NOMO-1 (cell line): ENCODE measurements at regions not wholly inside any gene's neighbourhood (a gene's known extent, or its start where the extent isn't known, plus 50 kb on each side); places are given as distances from the start of the nearest gene placed in this dataset.
A peak's percentile ranks its signal among the peaks of the same experiment; 100 is the strongest.
"Not testable (repeated sequence)": the region's sequence is repeated elsewhere in the genome, so short reads cannot be mapped to it uniquely, and the experiment has no call there.

Experiments used
- DNase-seq, 2 experiments: peaks; one replicate each; lab custom pipeline; 2025; ENCODE audit not compliant: unreplicated experiment in 2 of 2; lab: John Stamatoyannopoulos, UW

DNA sequence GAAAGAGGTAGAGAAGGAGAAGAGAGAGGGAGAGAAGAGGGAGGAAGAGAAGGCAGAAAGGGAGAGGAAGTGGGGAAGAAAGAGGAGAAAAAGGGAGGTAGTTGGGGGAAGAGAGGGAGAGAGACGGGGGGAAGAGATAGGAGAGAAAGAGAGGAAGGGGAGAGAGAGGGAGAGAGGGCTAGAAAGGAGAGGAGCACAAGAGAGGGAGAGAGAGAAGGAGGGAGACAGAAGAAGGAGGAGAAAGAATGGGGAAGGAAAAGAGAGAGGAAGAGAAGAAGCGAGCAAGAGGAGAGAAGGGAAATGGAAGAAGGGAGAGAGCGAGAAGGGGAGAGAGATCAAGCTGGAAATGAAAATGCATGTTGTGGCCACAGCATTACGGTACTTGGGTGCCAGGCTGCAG is 1368.4 kb upstream of the TMEM132C start:
- DNase-seq, result no peak

DNA sequence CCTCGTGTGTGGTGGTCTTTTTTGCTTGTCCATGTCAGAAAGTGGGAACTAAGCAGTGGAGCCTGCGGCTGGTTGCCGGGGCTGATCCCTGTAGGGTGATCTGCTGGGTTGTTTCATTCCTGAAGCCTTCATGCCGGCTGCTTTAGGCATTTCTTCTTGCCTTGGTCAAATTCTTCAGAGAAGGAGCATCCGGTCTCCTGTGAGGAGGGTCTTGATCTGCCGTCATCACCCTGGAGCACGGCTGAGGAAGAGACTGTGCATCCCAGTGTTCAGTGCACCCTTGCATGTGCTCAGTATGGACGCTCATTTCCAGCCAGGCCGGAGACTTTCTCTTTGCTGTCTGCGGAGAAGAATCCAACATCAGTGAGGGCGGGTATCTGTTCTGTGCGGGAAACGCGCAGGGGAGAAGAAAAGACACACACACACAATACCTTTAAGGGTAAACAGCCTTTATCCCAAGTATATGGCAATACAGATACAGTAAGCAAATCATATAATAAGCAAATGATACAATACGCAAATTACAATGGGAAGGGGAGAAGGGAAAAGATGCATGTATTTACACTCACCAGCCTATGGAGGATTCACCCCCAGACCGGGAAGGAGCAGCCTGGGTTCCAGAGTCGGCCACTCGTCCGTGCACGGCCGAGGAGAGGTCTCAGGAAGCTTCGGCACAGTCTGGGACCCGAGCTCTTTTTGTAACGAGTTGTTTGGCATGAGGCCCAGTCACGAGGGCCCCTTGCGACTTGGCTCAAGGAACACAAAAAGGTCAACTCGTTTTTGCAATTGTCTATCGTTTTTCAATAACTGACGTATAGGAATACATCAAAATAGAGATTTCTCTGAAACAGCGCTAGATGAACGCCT is 1366.8 kb upstream of the TMEM132C start:
- DNase-seq, result no peak

DNA sequence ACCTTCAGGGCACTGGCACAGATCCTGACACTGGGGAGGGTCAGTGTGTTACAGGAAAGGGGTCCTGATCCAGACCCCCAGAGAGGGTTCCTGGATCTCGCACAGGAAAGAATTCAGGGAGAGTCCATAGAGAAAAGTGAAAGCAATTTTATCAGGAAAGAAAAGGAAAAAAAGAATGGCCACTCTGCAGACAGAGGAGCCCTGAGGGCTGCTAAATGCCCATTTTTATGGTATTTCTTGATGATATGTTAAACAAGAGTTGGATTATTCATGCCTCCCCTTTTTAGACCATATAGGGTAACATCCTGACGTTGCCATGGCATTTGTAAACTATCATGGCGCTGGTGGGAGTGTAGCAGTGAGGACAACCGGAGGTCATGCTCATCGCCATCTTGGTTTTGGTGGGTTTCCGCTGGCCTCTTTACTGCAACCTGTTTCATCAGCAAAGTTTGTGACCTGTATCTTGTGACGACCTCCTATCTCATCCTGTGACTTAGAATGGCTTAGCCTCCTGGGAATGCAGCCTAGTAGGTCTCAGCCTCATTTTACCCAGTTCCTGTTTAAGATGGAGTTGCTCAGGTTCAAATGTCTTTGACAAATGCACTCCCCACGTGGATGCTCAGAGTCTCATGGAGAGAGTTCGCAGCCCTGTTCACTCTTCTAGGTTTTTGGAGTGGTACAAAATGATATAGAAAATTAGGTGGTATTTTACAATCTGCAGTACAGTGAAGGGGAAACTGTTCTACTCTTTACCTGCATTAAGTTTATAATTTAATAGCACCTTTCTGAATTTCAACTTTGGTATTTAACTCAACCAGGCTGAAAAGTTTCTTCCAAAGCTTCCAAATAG is 1363.7 kb upstream of the TMEM132C start:
- DNase-seq, result no peak

DNA sequence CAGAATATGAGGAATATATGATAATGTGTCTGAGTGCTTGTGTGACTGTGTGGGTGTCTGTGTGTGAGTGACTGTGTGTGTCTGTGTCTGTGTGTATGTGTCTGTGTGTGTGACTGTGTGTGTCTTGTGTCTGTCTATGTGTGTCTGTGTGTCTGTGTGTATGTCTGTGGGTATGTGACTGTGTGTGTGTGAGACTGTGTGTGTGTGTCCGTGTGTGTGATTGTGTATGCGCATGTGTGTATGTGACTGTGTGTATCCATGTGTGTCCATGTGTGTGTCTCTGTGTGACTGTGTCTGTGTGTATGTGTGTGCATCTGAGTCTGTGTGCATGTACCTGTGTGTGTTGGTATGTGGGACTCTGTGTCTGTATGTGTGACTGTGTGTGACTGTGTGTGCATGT is 1361.2 kb upstream of the TMEM132C start:
- DNase-seq, result no peak

DNA sequence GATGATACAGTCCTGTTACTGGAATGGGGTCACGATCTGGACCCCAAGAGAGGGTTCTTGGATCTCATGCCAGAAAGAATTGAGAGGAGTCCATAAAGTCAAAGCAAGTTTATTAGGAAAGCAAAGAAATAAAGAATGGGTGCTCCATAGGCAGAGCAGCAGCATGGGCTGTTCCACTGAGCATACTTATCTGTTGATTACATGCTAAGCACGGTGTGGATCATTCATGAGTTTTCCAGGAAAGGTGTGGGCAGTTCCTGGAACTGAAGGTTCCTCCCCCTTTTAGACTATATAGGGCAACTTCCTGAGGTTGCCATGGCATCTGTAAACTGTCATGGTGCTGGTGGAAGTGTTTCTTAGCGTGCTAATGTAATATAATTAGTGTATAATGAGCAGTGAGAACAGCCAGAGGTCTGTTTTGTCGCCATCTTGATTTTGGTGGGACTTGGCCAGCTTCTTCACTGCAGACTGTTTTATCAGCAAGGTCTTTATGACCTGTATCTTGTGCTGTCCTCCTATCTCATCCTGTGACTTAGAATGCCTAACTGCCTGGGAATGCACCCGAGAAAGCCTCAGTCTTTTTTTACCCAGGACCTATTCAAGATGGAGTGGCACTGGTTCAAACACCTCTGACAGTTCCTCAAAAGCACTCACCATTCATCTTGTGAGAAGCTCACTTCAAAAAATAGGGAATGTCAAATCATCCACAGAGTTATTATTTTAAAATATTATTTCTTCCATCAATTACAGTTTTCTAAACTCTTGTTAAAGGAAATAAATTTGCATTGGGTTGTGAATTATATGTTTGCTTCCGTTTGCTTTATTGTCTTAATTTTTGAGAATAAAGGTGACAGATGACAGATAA is 1358.8 kb upstream of the TMEM132C start:
- no peak for DNase-seq

DNA sequence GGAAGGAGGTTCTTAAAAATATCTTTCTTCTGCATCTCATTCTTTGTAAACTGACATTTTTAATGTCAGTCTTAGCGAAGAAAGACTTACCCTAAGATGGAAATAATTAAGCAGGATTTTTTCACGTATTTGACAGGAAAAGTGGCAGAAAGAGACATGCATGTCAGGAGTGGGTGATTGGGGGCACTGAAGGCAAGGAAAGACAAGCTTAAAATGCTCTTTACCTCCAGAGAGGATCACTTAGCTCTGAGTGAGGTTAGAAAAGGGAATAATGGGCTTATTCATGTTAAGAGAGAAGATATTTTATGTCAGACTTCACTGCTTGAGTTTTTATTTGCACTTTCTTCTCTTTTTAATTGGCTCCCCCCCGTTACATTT is 1358.2 kb upstream of the TMEM132C start:
- no peak for DNase-seq

DNA sequence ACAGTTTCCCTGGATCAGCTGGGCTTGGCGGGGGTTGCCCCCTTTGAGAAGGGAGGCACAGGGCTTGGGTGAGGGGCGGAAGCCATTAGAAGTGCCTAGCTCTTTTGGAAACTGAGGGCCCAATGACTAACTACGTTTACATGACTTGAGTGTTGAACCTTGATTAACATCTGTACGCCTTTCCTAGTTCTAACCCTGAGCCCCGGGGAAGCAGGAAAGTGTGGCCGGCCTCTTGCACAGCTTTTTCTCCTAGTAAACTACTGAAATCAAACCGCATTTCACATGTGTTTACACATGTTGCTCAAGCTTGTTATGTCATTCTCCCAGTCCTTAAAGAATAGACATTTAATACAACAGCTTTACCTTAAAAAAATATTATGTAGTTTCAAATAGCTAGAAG is 1356.4 kb upstream of the TMEM132C start:
- no peak for DNase-seq

DNA sequence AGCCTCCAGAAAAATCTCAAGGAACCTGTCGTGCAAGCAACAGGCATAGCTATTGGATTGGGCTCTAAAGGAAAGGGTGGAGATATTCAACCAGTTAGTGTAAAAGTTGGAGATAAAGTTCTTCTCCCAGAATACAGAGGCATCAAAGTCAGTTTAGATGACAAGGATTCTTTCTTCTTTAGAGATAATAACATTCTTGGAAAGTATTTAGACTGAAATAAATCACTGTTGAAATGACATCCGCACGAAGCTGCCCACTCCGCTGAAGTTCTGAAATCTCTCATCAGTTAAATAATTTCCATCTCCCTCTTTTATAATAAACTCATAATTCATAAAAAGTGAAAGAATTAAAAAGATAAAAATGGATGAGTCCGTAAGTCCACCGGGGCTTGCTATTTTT is 1354.9 kb upstream of the TMEM132C start:
- DNase-seq, result no peak

DNA sequence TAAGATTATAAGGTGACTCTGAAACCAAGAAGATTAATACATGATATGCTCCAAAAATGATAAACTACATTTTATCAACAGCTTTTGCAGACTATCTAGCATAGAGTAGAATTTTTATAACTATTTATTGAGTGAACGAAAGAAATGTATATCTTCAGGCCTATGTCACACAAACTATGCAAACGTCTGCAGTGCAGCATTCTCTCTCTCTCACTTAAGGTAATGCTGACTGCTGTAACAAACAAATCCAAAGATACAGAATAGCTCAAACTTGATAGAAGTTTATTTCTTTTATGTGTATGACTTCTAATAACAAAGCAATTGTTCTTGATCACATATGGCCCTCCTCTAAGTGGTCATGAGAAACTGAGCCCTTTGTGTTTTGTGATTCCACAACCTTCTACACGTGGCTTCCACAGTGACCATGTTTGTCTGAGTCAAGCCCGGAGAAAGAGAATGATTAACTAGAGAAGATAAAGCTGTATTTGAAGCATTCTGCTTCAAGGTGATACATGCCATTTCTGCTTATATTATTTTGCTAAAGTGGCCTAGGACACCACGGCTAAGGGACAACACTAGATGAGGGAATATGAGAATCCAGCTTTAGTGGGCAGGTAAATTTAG is 1352.7 kb upstream of the TMEM132C start:
- DNase-seq, result no peak

DNA sequence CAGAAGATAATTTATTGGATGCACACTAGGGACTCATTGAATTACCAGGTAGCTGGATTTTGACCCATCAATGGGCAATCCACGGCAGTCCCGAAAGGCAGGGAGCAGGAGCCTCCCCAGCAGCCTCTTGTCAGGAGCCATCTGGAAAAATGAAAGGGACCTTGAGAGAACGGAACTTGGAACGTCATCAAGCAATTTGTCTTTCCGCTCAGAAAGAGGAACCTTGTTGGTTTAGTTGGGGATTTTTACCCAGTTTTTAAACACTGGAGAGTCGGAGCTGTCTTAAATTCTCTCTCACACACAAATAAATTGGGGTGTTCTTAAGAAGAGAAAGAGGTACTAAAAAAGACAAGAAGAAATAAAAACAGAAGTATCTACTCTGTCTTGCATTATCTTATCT is 1351.7 kb upstream of the TMEM132C start:
- DNase-seq, result peak in 1 of 2 experiments; percentile 1

DNA sequence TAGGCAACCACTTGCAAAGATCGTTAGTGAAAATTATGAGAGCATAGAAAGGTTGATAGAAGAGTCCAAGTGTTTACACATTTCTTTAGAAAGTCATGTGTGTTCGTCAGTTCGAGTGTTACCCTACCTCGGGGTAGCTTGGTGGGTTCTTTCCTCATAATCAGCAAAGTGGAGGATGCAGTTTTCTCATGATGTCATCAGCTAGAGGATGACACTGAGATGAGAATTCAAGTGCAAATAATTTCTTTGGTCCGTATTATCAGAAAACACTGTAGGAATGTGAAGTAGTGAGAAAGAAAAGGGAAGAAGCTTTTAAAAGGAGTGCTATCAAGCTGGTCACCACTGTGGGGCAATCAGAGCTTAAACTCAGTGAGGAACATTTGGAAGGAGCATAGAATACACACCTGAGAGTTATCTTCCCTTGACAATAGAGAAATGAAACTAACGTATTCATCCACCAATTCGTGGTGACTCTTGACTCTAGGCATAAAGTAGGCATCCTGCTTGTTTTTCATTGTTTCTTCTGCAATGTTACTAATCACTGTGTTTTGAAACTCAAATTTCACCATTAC is 1340.9 kb upstream of the TMEM132C start:
- no peak for DNase-seq

DNA sequence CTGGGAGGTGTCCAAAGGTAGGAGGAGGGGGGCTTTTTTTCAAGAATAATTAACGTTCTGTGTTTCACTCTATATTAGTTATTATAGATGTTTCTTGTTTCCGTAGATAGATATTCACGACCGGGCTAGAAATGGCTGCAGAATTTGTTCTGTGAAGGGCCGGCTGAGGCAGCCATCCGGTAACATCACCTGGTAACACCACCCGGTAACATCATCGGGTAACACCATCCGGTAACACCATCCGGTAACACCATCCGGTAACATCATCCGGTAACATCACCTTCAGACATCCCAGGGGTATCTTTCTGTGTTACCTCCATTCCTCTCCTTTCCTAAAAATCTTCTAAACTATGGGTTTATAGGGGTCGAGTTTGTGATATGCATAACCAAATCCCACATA is 1336.7 kb upstream of the TMEM132C start:
- DNase-seq, result no peak

DNA sequence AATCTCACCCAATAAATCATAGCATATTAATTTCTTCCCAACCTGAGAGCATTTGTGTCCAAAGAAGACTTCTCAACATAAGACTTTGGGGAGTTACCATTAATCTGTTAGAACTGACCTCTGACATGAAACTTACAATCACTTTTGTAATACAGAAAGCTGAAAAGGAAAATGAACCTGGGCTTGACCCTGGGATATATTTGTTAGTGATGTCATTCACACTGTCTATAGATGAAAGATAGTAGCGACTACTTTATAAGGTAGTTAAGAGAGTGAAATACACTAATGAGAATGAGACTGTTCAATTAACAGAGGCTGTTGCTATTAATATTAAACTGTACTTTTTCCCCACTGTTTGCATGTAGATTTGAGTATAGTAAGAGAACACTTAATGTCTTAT is 1334.8 kb upstream of the TMEM132C start:
- no peak for DNase-seq

DNA sequence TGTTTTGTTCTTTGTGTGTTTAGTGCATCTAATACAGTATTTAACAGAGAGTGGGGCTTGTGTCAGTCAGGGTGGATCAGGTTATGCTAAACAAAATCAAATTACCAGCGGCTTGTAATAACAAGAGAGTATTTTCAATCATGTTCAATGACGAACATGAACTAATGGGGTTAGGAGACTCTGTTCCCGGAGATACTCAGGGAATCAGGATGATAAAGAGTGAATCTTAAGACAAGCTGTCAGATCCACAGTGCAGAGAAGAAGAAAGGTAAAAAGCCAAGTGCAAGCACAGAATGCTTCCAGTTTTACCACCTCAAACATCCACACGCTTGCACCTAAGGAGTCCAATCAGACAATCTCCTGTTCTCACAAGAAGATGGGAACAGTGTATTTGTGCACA is 1331.5 kb upstream of the TMEM132C start:
- no peak for DNase-seq

DNA sequence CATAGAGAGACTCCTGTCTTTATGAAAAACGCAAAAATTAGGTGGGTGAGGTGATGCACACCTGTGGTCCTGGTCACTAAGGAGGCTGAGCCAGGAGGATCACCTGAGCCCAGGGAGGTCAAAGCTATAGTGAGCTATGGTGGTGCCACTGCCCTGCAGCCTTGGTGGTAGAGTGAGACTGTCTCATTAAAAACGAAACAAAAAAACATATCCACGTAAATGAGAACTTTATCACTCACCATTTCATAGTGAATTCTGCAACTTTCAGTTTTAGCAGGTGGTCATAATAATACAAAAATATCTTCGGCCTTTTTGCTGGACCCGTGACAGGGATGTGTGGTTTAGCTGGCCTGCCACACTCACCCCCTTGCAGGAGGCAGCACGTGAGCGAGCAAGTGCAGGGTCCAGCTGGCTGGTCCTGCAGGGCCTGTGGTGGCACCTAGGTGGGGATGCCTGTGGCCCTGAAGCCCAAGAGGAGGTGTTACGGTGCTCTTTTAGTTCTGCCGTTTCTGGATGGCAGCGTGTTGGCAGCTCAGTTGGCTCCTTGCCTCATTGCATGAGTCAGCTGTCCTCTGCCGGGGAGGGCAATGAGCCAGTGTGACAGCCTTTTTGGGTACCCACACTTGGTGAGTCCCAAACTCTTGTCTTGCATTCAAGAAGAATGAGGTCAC is 1330.7 kb upstream of the TMEM132C start:
- no peak for DNase-seq

DNA sequence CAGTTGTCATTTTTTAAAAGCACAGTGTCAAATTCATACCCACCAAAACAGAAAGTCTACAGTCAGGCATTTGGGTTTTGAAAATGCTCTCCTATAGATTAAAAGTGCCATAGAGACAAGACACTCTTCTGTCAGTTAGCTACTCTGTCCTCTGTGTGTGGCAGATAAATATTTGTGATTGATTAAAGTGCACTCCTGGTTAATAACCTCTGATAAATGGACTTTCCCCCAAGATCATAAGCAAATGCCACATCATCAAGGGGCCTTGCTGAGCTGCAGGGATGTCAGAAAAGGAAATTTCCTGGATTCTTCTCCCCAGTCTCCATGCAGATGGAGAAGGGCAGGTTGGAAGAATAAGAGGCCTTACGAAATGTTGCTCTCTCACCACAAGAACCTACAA is 1329.5 kb upstream of the TMEM132C start:
- DNase-seq, result no peak

DNA sequence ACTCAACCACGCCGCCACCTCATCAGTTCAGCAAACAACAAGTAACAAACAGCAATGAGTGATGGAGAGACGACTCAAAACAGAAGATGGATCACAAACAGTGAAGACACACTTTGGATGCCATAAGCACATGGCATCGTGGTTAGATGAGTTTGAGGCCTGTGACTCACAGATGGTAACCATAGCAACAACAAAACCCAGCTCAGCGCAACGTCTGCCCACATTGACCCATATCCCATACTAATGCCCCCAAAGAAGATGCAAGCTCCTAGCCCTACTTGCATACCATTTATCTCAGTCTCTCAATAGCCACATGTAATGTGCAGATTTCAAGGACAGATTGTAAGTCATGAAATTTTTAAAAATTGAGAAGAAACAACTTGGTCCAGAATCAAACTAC is 1322.3 kb upstream of the TMEM132C start:
- DNase-seq, result no peak

DNA sequence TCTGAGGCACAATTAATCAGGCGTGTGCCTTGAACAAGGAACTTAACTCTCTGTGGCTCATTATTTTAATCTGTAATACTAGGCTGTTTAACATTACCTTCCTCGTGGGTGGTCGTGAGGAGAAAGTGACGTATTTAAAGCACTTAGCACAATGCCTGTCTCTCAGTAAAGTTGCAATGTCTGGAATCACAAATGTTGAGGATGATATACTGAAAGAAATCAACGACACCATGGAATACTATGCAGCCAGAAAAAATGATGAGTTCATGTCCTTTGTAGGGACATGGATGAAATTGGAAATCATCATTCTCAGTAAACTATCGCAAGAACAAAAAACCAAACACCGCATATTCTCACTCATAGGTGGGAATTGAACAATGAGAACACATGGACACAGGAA is 1320.0 kb upstream of the TMEM132C start:
- not testable (repeated sequence) for DNase-seq

DNA sequence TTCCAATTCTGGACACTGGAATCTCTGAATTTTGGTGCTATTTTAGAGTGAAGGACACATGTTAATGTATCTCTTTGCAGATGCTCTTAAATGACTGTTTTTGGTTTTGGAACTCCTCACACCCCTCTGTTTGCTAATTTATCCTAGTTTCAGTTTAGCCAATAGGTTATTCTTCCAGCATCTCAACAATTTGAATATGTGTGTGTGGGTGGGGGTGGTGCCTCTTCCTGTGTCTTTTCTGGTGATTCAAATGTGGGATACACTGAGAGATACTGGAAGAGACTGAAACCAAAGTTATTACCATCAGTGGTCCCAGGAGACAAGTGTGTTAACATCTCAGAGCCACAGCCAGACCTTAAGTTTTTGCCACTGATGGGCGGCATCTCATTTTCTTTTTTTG is 1317.4 kb upstream of the TMEM132C start:
- no peak for DNase-seq

DNA sequence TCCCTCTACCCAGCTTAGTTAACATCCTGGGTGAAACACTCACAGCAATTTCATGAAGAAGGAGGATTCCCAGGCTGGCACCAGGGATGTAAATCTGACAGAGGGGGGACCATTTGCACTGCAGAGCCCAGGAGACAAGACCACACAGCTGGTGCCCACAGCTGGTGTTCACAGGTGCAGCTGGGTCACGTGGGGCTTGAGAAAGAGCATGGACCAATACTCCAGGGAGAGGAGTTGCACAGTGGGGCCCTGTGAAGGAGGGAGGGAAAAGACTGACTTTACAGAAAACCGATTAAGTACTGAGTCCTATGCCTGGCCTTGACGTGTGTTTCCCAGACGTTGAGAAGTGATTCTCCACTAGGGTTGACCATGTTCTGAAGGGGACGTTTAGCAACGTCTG is 1316.7 kb upstream of the TMEM132C start:
- DNase-seq, result no peak
